HUES48 (cell line): ENCODE measurements at regions not wholly inside any gene's neighbourhood (a gene's known extent, or its start where the extent isn't known, plus 50 kb on each side); places are given as distances from the start of the nearest gene placed in this dataset.
"Not testable (repeated sequence)": the region's sequence is repeated elsewhere in the genome, so short reads cannot be mapped to it uniquely, and the experiment has no call there.

ENCODE experiments used
- H3K27ac ChIP-seq: one replicate; pipeline ENCODE4 v1.7.0; 2013; ENCODE audit warnings: low read depth, low read length, inconsistent platforms
- H3K27me3 ChIP-seq: 2 replicates; pipeline ENCODE4 v1.6.1; 2013; ENCODE audit warnings: mild to moderate bottlenecking, low read length; ENCODE audit not compliant: control insufficient read depth, insufficient read depth
- H3K36me3 ChIP-seq: 2 replicates; pipeline ENCODE4 v1.6.1; 2013; ENCODE audit warnings: low read length; ENCODE audit not compliant: control insufficient read depth, insufficient read depth
- H3K4me1 ChIP-seq: 2 replicates; pipeline ENCODE4 v1.6.1; 2013; ENCODE audit warnings: mild to moderate bottlenecking, low read length; ENCODE audit not compliant: control insufficient read depth, insufficient read depth
- H3K4me3 ChIP-seq: 2 replicates; pipeline ENCODE4 v1.5.1; 2013; ENCODE audit warnings: mild to moderate bottlenecking, low read depth, low read length
- H3K9ac ChIP-seq: 2 replicates; pipeline ENCODE4 v1.6.1; 2013; ENCODE audit warnings: mild to moderate bottlenecking, low read depth, low read length, moderate library complexity
- H3K9me3 ChIP-seq: 2 replicates; pipeline ENCODE4 v1.6.1; 2013; ENCODE audit warnings: low read length; ENCODE audit not compliant: control insufficient read depth, insufficient read depth

GRCh38 chr4:9703391-9703790, 78.0 kb upstream of the DRD5 start:
- no peaks in the 10 kb centered on the region for H3K4me1 ChIP-seq
- H3K4me3 ChIP-seq = no peak overlapping the region
- no peaks in the 10 kb centered on the region for H3K9me3 ChIP-seq
- no peaks in the 10 kb centered on the region for H3K27me3 ChIP-seq
- no peak overlapping the region for H3K9ac ChIP-seq
- H3K36me3 ChIP-seq = no peaks in the 10 kb centered on the region
- H3K27ac ChIP-seq = no peak overlapping the region

- not testable (repeated sequence) for H3K9ac ChIP-seq, H3K9me3 ChIP-seq, H3K27ac ChIP-seq, H3K4me3 ChIP-seq, H3K4me1 ChIP-seq, H3K36me3 ChIP-seq, H3K27me3 ChIP-seq
Measured at GRCh38 chr4:9704126-9704525, 77.3 kb upstream of the DRD5 start.

DNA sequence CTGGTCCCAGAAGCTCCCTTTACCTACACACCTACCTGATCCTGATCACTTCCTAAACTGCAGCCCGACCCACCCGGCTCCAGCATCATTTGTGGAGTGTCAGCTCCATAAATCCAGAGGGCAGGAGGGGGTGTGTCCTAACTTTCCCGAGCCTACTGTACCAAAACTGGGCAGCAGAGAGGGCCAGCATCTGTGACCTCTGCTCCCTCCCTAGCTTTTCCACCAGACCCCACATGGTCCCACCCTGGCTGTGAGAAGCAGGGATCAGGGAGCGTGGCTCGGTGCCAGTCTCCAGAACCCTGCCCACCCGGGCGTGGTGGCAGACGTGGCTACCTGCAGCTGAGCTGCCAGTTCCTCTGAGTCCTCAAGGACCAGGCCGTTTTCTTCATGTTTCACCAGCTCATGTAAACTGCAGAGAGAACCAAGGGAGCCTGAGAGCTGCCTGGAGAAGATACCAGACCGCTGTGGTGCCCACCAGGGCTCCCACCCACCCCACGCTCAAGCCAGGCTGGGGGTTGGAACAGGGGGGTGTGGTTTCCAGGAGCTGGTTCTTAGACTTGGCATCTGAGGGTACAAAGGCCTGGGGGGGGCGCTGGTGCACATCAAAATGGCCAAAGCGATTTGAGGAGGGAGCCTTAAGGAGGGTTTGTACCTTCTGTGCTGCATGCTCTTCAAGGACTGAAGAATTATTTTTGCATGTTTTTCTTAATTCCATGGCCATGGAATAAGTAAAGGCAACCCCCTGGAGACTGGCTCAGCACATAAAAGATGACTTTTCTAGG, 76.7 kb upstream of the DRD5 start:
- Histone ChIP-seq H3K4me1 (no peaks in the 10 kb centered on the region), H3K9me3 (no peaks in the 10 kb centered on the region), H3K27me3 (no peaks in the 10 kb centered on the region), H3K4me3 (no peak overlapping the region), H3K27ac (no peak overlapping the region), H3K9ac (no peak overlapping the region), H3K36me3 (no peaks in the 10 kb centered on the region)

DNA sequence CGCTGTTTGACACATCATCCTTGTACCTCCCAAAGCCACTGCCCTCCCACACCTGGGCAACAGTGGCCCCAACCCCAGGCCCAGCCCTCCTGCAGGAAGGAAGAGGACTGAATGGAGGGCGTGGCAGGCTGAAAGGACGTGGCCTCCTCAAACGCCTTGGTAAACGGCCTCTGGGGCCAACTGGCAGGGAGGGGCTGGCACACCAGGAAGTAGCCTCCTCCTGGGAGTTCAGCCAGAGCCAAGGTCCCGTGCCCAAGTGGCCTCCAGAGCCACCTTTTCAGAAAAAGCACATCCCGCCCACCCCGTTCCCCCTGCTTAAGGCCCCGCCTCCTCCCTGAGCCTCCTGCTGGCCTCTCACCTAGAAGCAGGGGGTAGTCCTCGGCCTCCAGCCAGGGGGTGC, 74.2 kb upstream of the DRD5 start:
- H3K27me3 ChIP-seq, H3K9ac ChIP-seq, H3K27ac ChIP-seq, H3K4me1 ChIP-seq, H3K36me3 ChIP-seq, H3K4me3 ChIP-seq, H3K9me3 ChIP-seq: not testable (repeated sequence)

- not testable (repeated sequence) for H3K27ac ChIP-seq, H3K9me3 ChIP-seq, H3K9ac ChIP-seq
Measured at GRCh38 chr4:9707936-9708335, 73.5 kb upstream of the DRD5 start.

DNA sequence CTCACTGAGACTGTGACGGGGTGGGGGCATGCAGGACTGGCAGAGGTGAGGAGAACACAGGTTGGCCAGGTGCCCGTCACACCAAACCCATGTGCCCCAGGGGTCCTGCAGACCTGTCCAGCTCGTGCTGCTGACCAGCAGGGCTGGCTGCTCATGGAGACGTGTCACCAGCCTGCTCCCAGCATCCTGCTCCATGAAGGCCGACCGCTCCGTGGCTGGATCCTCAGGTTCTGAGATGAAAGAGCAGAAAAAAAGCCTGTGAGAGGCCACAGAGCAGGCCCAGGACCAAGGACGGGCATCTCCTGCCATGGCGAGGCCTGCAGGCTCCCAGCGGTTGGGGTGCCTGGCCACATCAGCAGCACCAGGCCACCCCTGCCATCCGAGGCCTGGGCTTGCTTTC, 71.7 kb upstream of the DRD5 start:
- Histone ChIP-seq H3K9me3 (no peaks in the 10 kb centered on the region), H3K27me3 (no peaks in the 10 kb centered on the region), H3K36me3 (no peaks in the 10 kb centered on the region), H3K4me1 (no peaks in the 10 kb centered on the region), H3K4me3 (no peak overlapping the region), H3K27ac (no peak overlapping the region), H3K9ac (no peak overlapping the region)

More at GRCh38 chr4:9707936-9708335, 73.5 kb upstream of the DRD5 start:
- H3K4me3 ChIP-seq, H3K27me3 ChIP-seq, H3K4me1 ChIP-seq, H3K36me3 ChIP-seq: not testable (repeated sequence)

- H3K27ac ChIP-seq, H3K9me3 ChIP-seq, H3K4me1 ChIP-seq, H3K36me3 ChIP-seq, H3K4me3 ChIP-seq, H3K9ac ChIP-seq, H3K27me3 ChIP-seq: not testable (repeated sequence)
Measured at GRCh38 chr4:9715271-9715670, 66.2 kb upstream of the DRD5 start.

DNA sequence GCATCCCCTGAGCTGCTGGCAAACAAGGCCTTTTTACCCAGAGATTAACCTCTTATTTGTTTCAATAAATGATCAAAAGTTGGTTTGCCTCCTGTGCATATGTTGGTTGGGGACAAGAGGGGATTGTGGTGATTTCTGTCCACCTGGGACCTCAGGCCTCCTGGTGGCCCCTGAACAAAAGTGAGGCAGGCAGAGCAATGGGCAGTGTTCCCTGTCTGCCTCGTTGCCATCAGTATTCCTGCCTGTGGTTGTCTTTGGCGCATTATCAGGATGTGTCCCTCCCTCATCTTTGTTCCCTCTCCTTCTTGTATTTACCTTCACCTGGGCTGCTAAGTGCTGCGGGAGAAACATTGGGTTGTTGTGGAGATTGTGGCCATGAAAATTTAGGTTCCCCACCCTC, 65.3 kb upstream of the DRD5 start:
- no peak overlapping the region for H3K27ac ChIP-seq
- no peaks in the 10 kb centered on the region for H3K9me3 ChIP-seq
- no peak overlapping the region for H3K4me3 ChIP-seq
- no peaks in the 10 kb centered on the region for H3K4me1 ChIP-seq
- H3K27me3 ChIP-seq = no peaks in the 10 kb centered on the region
- H3K9ac ChIP-seq = no peak overlapping the region
- no peaks in the 10 kb centered on the region for H3K36me3 ChIP-seq

DNA sequence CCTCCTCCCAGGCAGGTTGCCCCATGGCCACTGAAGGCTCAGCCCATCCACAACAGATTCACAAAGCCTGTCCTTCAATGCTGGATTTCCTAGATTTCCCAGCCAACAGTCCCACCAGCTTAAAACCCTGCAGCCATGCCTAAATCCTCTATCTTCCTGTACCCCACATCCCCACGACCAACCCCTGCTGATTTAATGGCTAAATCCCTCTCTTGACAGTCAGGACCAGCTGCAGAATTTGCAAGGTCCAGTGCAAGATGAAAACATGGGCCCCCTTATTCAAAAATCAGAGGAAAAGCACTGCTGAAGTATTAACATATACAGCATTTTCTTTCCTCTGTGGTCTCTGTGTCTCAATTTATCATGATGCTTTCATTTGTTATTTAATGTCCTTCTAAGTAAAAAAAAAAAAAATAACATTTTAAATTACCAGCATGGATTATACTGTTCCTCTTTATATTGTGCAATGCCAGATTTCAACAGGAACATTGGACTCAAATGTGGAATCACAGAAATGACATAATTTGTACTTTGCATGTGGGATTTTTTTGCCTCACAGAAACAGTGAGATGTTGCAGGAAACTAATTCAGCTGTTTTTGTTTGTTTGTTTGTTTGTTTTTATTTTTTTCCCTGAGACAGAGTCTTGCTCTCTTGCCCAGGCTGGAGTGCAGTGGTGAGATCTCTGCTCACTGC, 63.0 kb upstream of the DRD5 start:
- H3K4me1 ChIP-seq, H3K27me3 ChIP-seq, H3K4me3 ChIP-seq, H3K9me3 ChIP-seq, H3K9ac ChIP-seq, H3K36me3 ChIP-seq, H3K27ac ChIP-seq: not testable (repeated sequence)

DNA sequence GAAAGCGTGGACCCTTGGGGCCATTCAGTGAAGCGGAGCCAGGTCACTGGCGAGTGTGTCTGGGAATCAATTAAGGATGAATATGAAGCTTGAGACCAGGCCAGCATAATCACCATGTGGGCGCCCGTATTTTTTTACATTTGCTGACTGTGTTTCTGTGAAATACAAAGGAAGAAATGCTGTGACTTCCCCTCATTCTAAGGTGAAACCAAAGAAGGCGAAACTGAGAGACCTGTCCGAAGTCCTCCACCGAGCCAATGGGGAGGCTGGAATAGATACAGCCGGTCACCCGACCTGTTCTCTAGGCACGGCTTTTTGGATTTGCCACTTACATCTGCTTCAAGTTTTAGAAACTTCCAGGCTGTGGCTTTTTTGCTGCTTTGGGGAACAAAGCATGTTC, 59.3 kb upstream of the DRD5 start:
- not testable (repeated sequence) for H3K9ac ChIP-seq, H3K27me3 ChIP-seq, H3K9me3 ChIP-seq, H3K27ac ChIP-seq, H3K36me3 ChIP-seq, H3K4me1 ChIP-seq, H3K4me3 ChIP-seq
